ENCODE measurements at regions not wholly inside any gene's neighbourhood (a gene's known extent, or its start where the extent isn't known, plus 50 kb on each side); places are given as distances from the start of the nearest gene placed in this dataset.

DNA sequence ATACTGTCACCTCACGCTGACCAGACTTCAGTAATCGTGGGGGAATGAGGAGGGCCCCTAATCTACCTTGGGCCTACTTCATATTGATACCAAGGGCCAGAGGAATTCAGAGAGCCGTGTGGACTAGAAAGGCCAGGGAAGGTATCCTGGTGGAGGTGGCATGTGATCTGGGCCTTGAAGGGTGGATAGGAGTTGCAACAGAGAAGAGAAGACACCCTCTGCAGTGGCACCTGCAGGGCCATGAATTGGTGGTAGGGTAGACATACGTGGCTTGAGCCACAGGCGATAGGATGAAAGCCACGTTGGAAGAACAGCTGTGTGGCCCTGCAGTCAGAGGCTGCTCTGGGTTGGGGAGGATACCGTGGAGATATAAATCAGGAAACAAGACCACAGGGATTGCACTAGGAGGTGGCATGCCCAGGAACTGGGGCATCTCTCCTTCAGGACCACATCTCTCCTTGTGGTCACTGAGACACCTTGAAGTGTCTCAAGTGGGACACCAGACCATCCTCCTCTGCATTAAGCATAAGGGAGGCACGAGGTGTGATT is 141.4 kb downstream of the CYP26B1 start:
- TF ChIP-seq EZH2phosphoT487 (IDR thresholded peaks at IDR 0.05; ENCODE audit: low read depth, severe bottlenecking, unreplicated experiment), result no peak
- no peak for TF ChIP-seq EZH2 (IDR thresholded peaks at IDR 0.05; ENCODE audit: borderline replicate concordance)
- TF ChIP-seq CTCF (IDR thresholded peaks at IDR 0.05; ENCODE audit: poor library complexity), result no peak
- H3K36me3 ChIP-seq (replicated peaks; ENCODE audit: insufficient read depth, low read depth), result no peaks in the 10 kb centered on the region
- no peaks in the 10 kb centered on the region for H4K20me1 ChIP-seq (ENCODE audit: insufficient read depth, poor library complexity, severe bottlenecking)
- no peak overlapping the region for H3K27ac ChIP-seq
- peak; percentile 1 for DNase-seq (ENCODE audit: low spot score)
- 80% methylated on average over 8 of the region's 8 CpGs for WGBS (ENCODE audit: low lambda C conversion rate, missing lambda C conversion rate)
- no peaks in the 10 kb centered on the region for H3K79me2 ChIP-seq
- no peak overlapping the region for H2AFZ ChIP-seq
- H3K4me2 ChIP-seq, result no peak overlapping the region
- peaks cover 14% of the 10 kb centered on the region for H3K4me1 ChIP-seq (ENCODE audit: insufficient read depth)
- no peaks in the 10 kb centered on the region for H3K9me2 ChIP-seq (replicated peaks; ENCODE audit: insufficient read depth)
- H3K27me3 ChIP-seq, result peaks cover 6% of the 10 kb centered on the region
- H3K9me3 ChIP-seq (ENCODE audit: low read depth), result no peaks in the 10 kb centered on the region
- no peak overlapping the region for H3K4me3 ChIP-seq

DNA sequence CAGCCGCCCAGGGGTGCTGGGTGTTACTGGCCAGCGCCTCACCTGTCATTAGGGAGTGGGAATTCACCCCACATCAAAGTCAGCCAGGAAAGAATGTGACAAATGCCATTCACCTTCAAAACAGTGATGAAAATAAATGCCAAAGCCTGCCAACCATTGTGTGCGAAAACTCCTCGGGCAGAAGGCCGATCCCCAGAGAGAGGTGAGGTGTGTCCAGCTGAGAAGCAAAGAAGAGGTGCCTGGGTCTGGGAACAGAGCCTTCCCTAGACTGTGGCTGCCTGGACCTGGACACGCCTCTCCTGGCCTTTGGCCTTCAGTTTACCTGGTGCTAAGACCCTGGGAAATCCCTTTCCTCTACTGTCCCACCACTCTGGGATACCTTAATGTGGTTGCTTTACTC is 142.7 kb downstream of the CYP26B1 start:
- H3K9me3 ChIP-seq (ENCODE audit: low read depth), result no peaks in the 10 kb centered on the region
- H3K9me2 ChIP-seq (replicated peaks; ENCODE audit: insufficient read depth), result no peaks in the 10 kb centered on the region
- no peaks in the 10 kb centered on the region for H4K20me1 ChIP-seq (ENCODE audit: insufficient read depth, poor library complexity, severe bottlenecking)
- H3K4me1 ChIP-seq (ENCODE audit: insufficient read depth), result peaks cover 19% of the 10 kb centered on the region
- no peaks in the 10 kb centered on the region for H3K79me2 ChIP-seq
- DNase-seq (ENCODE audit: low spot score), result peak; percentile 1
- no peaks in the 10 kb centered on the region for H3K27me3 ChIP-seq
- no peak overlapping the region for H3K4me3 ChIP-seq
- H3K36me3 ChIP-seq (replicated peaks; ENCODE audit: insufficient read depth, low read depth), result no peaks in the 10 kb centered on the region
- H3K4me2 ChIP-seq, result no peak overlapping the region
- no peak overlapping the region for H3K27ac ChIP-seq
- WGBS (ENCODE audit: low lambda C conversion rate, missing lambda C conversion rate), result 91% methylated on average over 6 of the region's 6 CpGs
- TF ChIP-seq EZH2phosphoT487 (IDR thresholded peaks at IDR 0.05; ENCODE audit: low read depth, severe bottlenecking, unreplicated experiment) (no peak), EZH2 (IDR thresholded peaks at IDR 0.05; ENCODE audit: borderline replicate concordance) (no peak), CTCF (IDR thresholded peaks at IDR 0.05; ENCODE audit: poor library complexity) (no peak)
- H2AFZ ChIP-seq, result no peak overlapping the region

DNA sequence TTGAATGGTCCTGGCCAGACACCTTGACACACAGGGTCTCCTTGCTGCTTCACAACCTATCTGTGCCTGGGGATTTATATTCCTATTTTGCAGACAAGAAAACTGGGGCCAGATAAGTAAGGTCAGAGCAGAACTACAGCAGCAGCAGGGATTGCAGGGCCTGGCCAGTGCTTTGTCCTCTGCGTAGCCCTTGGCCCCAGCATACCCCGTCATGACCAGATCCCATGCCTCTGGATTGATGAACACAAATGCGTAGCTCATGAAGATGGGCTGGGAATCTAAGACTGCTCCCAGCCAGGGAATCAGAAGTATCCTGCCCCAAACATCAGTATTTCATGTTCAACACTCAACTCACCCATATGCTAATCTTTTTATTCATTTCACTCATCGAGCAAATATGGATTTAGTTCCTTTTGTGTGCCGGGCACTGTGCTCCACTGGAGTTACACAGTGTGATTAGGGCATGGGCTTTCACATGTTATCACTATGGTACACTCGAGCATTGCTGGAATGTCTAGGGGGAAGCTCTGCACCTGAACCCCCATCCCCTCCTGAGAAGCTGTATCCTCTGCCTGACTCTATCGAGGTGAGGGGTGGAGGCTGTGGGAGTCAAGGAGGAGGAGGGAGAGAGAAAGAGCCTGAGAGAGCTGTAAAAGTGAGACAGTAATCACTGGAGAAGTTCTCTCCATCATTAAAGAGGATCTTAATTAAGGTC is 143.3 kb downstream of the CYP26B1 start:
- Histone ChIP-seq H3K27me3 (no peaks in the 10 kb centered on the region), H3K9me2 (replicated peaks; ENCODE audit: insufficient read depth) (no peaks in the 10 kb centered on the region), H2AFZ (no peak overlapping the region), H3K4me2 (no peak overlapping the region), H3K9me3 (ENCODE audit: low read depth) (no peaks in the 10 kb centered on the region), H3K4me3 (no peak overlapping the region), H3K27ac (no peak overlapping the region), H3K79me2 (no peaks in the 10 kb centered on the region), H3K4me1 (ENCODE audit: insufficient read depth) (peaks cover 19% of the 10 kb centered on the region), H3K36me3 (replicated peaks; ENCODE audit: insufficient read depth, low read depth) (no peaks in the 10 kb centered on the region), H4K20me1 (ENCODE audit: insufficient read depth, poor library complexity, severe bottlenecking) (no peaks in the 10 kb centered on the region)
- DNase-seq (ENCODE audit: low spot score), result no peak
- TF ChIP-seq CTCF (IDR thresholded peaks at IDR 0.05; ENCODE audit: poor library complexity) (no peak), EZH2 (IDR thresholded peaks at IDR 0.05; ENCODE audit: borderline replicate concordance) (no peak), EZH2phosphoT487 (IDR thresholded peaks at IDR 0.05; ENCODE audit: low read depth, severe bottlenecking, unreplicated experiment) (no peak)
- 93% methylated on average over 7 of the region's 7 CpGs for WGBS (ENCODE audit: low lambda C conversion rate, missing lambda C conversion rate)

All from hepatocyte (in vitro differentiated cells).